ENCODE measurements at regions not wholly inside any gene's neighbourhood (a gene's known extent, or its start where the extent isn't known, plus 50 kb on each side); places are given as distances from the start of the nearest gene placed in this dataset.

- Histone ChIP-seq H3K4me3 (ENCODE audit: low read depth, low read length) (no peak overlapping the region), H2AFZ (no peak overlapping the region), H3K79me2 (no peaks in the 10 kb centered on the region), H3K9me3 (ENCODE audit: control insufficient read depth, low read length) (no peaks in the 10 kb centered on the region), H3K4me2 (ENCODE audit: low read length) (no peak overlapping the region), H3K27ac (no peak overlapping the region), H3K9ac (no peak overlapping the region), H3K4me1 (no peaks in the 10 kb centered on the region), H3K27me3 (ENCODE audit: control insufficient read depth, insufficient read depth, low read length) (no peaks in the 10 kb centered on the region), H3K36me3 (ENCODE audit: control insufficient read depth, insufficient read depth, low read length) (no peaks in the 10 kb centered on the region)
- TF ChIP-seq CTCF (IDR thresholded peaks at IDR 0.05), result no peak
These were observed 306.8 kb downstream of the MN1 start for GRCh38 chr22:27494785-27495184.

GRCh38 chr22:27495325-27495724 lies 306.2 kb downstream of the MN1 start:
- H3K4me2 ChIP-seq (ENCODE audit: low read length), result no peak overlapping the region
- H3K36me3 ChIP-seq (ENCODE audit: control insufficient read depth, insufficient read depth, low read length), result no peaks in the 10 kb centered on the region
- no peaks in the 10 kb centered on the region for H3K9me3 ChIP-seq (ENCODE audit: control insufficient read depth, low read length)
- H3K27ac ChIP-seq, result no peak overlapping the region
- H3K4me3 ChIP-seq (ENCODE audit: low read depth, low read length), result no peak overlapping the region
- no peak overlapping the region for H3K9ac ChIP-seq
- TF ChIP-seq CTCF (IDR thresholded peaks at IDR 0.05), result no peak
- no peaks in the 10 kb centered on the region for H3K27me3 ChIP-seq (ENCODE audit: control insufficient read depth, insufficient read depth, low read length)
- H3K79me2 ChIP-seq, result no peaks in the 10 kb centered on the region
- H2AFZ ChIP-seq, result no peak overlapping the region
- no peaks in the 10 kb centered on the region for H3K4me1 ChIP-seq

GRCh38 chr22:27499121-27499520 lies 302.4 kb downstream of the MN1 start:
- Histone ChIP-seq H3K9ac (no peak overlapping the region), H3K4me1 (no peaks in the 10 kb centered on the region), H3K27ac (no peak overlapping the region), H3K4me3 (ENCODE audit: low read depth, low read length) (no peak overlapping the region), H3K36me3 (ENCODE audit: control insufficient read depth, insufficient read depth, low read length) (no peaks in the 10 kb centered on the region), H3K4me2 (ENCODE audit: low read length) (no peak overlapping the region), H3K9me3 (ENCODE audit: control insufficient read depth, low read length) (no peaks in the 10 kb centered on the region), H3K79me2 (no peaks in the 10 kb centered on the region), H3K27me3 (ENCODE audit: control insufficient read depth, insufficient read depth, low read length) (no peaks in the 10 kb centered on the region), H2AFZ (no peak overlapping the region)
- no peak for TF ChIP-seq CTCF (IDR thresholded peaks at IDR 0.05)

GRCh38 chr22:27501191-27501936 lies 300.2 kb downstream of the MN1 start:
- H3K9me3 ChIP-seq (ENCODE audit: control insufficient read depth, low read length), result no peaks in the 10 kb centered on the region
- no peak overlapping the region for H3K4me2 ChIP-seq (ENCODE audit: low read length)
- no peak overlapping the region for H3K4me3 ChIP-seq (ENCODE audit: low read depth, low read length)
- no peaks in the 10 kb centered on the region for H3K79me2 ChIP-seq
- no peaks in the 10 kb centered on the region for H3K36me3 ChIP-seq (ENCODE audit: control insufficient read depth, insufficient read depth, low read length)
- no peak for TF ChIP-seq CTCF (IDR thresholded peaks at IDR 0.05)
- H2AFZ ChIP-seq, result no peak overlapping the region
- no peaks in the 10 kb centered on the region for H3K4me1 ChIP-seq
- H3K27ac ChIP-seq, result no peak overlapping the region
- H3K27me3 ChIP-seq (ENCODE audit: control insufficient read depth, insufficient read depth, low read length), result no peaks in the 10 kb centered on the region
- no peak overlapping the region for H3K9ac ChIP-seq

- H3K4me2 ChIP-seq (ENCODE audit: low read length), result no peak overlapping the region
- no peak overlapping the region for H2AFZ ChIP-seq
- H3K9me3 ChIP-seq (ENCODE audit: control insufficient read depth, low read length), result no peaks in the 10 kb centered on the region
- H3K36me3 ChIP-seq (ENCODE audit: control insufficient read depth, insufficient read depth, low read length), result no peaks in the 10 kb centered on the region
- no peaks in the 10 kb centered on the region for H3K27me3 ChIP-seq (ENCODE audit: control insufficient read depth, insufficient read depth, low read length)
- no peak overlapping the region for H3K9ac ChIP-seq
- H3K4me3 ChIP-seq (ENCODE audit: low read depth, low read length), result no peak overlapping the region
- no peaks in the 10 kb centered on the region for H3K4me1 ChIP-seq
- no peak for TF ChIP-seq CTCF (IDR thresholded peaks at IDR 0.05)
- H3K79me2 ChIP-seq, result no peaks in the 10 kb centered on the region
- H3K27ac ChIP-seq, result no peak overlapping the region
These were observed 299.2 kb downstream of the MN1 start for GRCh38 chr22:27502327-27502726.
